Muscle of arm (tissue), 1 donor: ENCODE measurements at regions not wholly inside any gene's neighbourhood (a gene's known extent, or its start where the extent isn't known, plus 50 kb on each side); places are given as distances from the start of the nearest gene placed in this dataset.
"Not testable (repeated sequence)": the region's sequence is repeated elsewhere in the genome, so short reads cannot be mapped to it uniquely, and the experiment has no call there.

Experiments used
- DNase-seq: peaks from one replicate; pipeline ENCODE4 v3.0.0-alpha.2; 2013

GRCh38 chr21:15278279-15278678 is 213.5 kb upstream of the NRIP1 start:
- DNase-seq = no peak

- DNase-seq = no peak
Measured at GRCh38 chr21:15278851-15279250, 214.1 kb upstream of the NRIP1 start.

GRCh38 chr21:15279482-15279881 is 214.7 kb upstream of the NRIP1 start:
- DNase-seq = no peak

GRCh38 chr21:15281714-15282113 is 216.9 kb upstream of the NRIP1 start:
- DNase-seq = no peak

- no peak for DNase-seq
Measured at GRCh38 chr21:15282665-15283064, 217.9 kb upstream of the NRIP1 start.

GRCh38 chr21:15283138-15283537 is 218.3 kb upstream of the NRIP1 start:
- DNase-seq = no peak

- no peak for DNase-seq
Measured at GRCh38 chr21:15283789-15284188, 219.0 kb upstream of the NRIP1 start.

GRCh38 chr21:15285556-15285955 is 220.8 kb upstream of the NRIP1 start:
- DNase-seq = no peak

GRCh38 chr21:15289246-15289645 is 224.4 kb upstream of the NRIP1 start:
- DNase-seq = no peak

GRCh38 chr21:15289896-15290841 is 225.4 kb upstream of the NRIP1 start:
- DNase-seq = peak; percentile 56

GRCh38 chr21:15291621-15292266 is 226.9 kb upstream of the NRIP1 start:
- DNase-seq = no peak

- DNase-seq = peak; percentile 35
Measured at GRCh38 chr21:15293240-15293639, 228.4 kb upstream of the NRIP1 start.

- DNase-seq = no peak
Measured at GRCh38 chr21:15295875-15296274, 231.1 kb upstream of the NRIP1 start.

- DNase-seq = no peak
Measured at GRCh38 chr21:15297824-15298223, 233.0 kb upstream of the NRIP1 start.

GRCh38 chr21:15298306-15298705 is 233.5 kb upstream of the NRIP1 start:
- DNase-seq = no peak

GRCh38 chr21:15298755-15299154 is 234.0 kb upstream of the NRIP1 start:
- DNase-seq = not testable (repeated sequence)

GRCh38 chr21:15300131-15300530 is 235.3 kb upstream of the NRIP1 start:
- no peak for DNase-seq

- no peak for DNase-seq
Measured at GRCh38 chr21:15301014-15301413, 236.2 kb upstream of the NRIP1 start.

GRCh38 chr21:15301736-15302135 is 236.9 kb upstream of the NRIP1 start:
- no peak for DNase-seq

GRCh38 chr21:15306271-15306670 is 241.5 kb upstream of the NRIP1 start:
- no peak for DNase-seq

GRCh38 chr21:15308333-15308732 is 243.5 kb upstream of the NRIP1 start:
- peak; percentile 21 for DNase-seq

GRCh38 chr21:15309022-15309590 is 244.3 kb upstream of the NRIP1 start:
- no peak for DNase-seq

- no peak for DNase-seq
Measured at GRCh38 chr21:15309721-15310120, 244.9 kb upstream of the NRIP1 start.
